GM19328 (cell line): ENCODE measurements at regions not wholly inside any gene's neighbourhood (a gene's known extent, or its start where the extent isn't known, plus 50 kb on each side); places are given as distances from the start of the nearest gene placed in this dataset.
"Not testable (repeated sequence)": the region's sequence is repeated elsewhere in the genome, so short reads cannot be mapped to it uniquely, and the experiment has no call there.

ENCODE experiments used
- ATAC-seq: cut with Tn5 transposase; IDR thresholded peaks from one replicate; pipeline ENCODE4 v1.9.1; 2021; ENCODE audit warnings: mild to moderate bottlenecking, moderate library complexity; ENCODE audit not compliant: unreplicated experiment

DNA sequence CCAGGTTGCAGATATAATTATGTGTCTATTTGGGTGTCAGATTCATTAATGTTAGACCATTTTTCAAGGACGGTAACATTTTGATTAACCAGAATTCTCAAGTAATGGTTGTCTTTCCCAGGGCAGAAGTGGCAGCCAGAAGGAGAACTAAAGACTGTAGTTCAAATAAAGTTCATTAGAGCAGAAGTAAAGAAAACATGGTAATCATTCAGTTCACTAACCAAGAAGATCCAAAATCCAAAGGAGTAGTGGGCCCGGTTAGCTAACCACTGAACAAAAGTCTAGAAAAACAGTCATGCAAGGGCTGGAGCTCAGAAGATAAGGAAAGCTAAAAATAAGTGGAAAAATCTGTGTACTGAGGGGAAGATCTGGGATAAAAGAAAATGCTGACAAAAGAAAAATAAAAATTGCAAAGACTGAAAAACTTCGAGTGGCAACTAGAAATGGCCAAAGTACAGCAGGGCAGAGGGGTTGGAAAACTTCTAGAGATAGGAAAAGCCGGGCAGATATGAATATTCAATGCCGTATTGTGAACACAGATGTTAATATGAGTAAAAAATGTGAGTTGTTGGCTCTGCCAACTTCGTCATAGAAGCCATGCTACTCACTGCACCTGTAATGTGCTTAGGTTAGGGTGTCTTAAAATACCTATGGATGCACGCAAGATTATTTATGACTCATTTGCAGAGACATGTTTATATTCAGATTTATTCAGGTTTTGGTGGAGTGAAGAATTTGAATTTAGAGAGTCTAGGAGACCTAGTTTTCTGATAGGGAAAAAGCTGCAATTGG lies 925.9 kb downstream of the LTN1 start:
- no peak for ATAC-seq

DNA sequence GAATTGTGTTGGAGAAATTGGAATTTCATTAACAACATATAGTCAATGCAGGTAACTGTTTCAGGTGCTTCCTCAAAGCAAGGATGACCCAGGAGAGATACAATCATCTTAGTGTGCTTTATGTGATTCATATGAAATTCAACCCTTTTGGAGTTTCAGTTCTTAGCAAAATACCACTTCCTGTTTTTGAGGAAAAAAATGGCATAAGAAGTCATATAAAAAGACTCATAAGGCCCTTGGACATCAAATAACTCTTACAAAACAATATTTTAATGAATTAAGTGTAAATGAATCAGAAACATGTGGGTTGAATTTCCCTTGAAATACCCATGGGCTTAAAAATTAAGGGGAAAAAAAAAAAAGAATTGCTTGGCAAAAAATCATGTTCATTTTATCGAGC lies 926.6 kb downstream of the LTN1 start:
- ATAC-seq: no peak

DNA sequence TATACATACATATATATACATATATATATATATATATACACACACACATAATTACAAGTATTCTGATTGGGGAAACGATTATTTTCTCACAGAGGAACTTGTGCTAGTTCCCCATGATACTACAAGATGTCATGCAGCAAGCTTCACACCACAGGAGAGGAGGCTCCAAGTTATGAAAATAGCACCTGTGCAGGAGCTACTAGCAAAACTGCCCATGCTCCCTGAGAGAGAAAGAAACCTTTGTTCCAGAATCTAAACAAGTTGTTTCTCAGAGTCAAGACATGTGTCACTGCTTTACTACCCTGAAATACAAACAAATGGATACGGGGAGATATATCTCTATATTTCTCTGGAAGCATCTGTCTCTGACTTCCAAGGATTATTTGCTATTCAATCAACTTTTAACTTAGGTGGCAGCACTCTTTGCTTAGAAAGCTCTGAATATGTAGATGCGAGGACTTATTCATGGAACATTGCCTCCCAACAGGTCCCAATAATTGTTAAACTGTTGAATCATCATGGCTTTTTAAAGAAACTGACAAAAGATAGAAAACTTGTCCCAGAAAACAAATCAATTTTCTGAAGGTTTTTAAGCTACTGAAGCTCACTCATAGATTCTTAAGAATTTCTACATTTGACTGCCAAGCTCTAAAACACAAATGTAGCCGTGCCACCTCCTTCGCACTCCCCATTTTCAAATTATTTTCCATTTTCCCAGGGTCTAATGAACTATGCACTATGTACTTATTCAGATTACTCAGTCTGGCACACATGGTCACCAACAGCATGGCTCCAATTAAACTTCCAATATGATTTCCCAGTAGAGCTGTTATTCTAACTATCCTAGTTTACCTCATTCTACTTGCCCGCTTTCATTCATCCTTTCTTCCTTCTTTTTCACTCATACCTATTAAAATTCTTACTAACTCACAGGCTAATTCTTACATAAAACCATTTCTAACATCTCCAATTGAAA lies 929.1 kb downstream of the LTN1 start:
- ATAC-seq: no peak

DNA sequence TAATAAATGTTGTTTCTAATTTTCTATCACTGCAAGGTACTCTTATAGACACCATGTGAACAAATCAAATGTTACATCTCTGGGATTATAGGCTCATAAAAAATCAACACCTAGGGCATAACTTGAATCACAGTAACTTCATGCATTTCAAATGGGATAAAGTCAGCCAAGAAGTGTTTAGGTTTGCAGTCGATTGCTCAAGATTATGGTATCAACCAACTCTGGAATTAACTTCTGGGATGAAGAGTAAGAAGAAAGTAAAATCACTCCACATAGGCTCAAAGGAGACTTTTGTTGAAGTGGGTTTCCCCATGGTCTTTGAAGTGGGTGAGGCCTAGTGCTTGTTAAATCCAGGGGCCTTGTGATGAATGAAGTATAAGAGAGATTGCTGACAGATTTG lies 939.7 kb downstream of the LTN1 start:
- not testable (repeated sequence) for ATAC-seq

DNA sequence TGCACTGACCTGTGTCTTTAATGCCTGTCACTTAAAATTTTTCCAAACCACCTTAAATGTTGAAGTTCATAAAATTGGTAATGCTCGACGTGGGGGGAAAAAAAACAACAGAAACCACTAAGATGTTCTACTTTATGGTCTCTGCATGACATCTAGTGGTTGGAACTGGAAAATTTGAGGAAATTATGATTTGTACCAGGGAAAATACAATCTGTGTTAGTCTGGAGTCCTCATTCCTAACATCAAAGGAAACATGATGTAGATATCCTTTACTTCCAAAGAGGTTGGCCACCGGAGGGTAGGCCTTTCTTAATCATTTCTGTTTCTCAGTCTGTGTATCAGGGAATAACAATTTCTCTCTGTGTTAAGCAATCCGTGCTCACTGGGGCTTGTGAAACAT lies 941.0 kb downstream of the LTN1 start:
- ATAC-seq: not testable (repeated sequence)

DNA sequence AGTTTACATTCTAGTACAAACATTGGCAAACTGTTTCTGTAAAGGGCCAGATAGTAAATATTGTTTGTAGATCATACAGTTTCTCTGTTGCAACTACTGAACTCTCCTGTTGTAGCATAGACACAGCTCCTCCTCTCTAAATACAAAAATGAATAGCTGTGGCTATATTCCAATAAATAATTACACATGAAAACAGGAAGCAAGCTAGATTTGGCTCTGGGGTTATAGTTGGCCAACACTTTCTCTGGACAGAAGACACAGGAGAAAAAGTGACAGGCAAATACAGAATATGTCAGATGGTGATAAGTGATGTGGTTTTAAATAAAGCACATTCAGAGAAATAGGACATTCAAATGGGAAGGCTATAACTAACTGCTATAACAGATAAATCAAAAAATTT lies 957.0 kb downstream of the LTN1 start:
- not testable (repeated sequence) for ATAC-seq

DNA sequence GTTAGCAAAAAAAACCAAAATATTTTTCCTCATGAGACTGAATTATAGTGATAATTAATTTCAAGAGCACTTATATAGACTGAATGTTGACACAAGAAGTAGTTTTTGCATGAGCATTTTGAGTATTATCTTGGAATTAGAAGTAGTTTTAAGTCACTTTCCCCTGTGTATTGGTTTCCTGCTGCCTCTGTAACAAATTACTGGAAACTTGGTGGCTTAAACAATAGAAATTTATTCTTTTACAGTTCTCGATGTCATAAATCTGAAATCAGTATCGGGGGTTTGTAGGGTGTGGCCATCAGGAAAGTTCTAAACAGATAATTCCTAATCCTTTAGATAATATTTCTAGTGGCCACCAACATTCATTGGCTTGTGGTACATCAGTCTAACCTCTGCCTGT lies 957.8 kb downstream of the LTN1 start:
- not testable (repeated sequence) for ATAC-seq

DNA sequence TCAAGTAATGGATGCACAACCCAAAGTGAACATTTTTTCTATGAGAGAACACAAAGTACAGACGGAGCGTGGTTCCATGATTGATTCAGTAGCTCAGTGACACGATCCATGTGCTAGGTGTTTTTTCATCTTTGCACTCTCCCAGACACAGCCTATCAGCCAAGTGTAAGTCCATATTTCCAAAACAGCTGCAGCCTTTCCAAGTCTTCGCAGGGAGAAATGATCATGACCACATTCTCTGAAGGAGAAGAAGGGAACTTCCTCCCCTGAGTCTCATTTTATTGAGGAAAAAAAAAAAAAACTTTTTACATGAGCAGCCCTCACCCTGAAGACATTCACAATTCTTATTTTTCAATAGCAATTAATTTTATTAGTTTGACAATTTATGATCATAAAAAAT lies 958.3 kb downstream of the LTN1 start:
- ATAC-seq: not testable (repeated sequence)

DNA sequence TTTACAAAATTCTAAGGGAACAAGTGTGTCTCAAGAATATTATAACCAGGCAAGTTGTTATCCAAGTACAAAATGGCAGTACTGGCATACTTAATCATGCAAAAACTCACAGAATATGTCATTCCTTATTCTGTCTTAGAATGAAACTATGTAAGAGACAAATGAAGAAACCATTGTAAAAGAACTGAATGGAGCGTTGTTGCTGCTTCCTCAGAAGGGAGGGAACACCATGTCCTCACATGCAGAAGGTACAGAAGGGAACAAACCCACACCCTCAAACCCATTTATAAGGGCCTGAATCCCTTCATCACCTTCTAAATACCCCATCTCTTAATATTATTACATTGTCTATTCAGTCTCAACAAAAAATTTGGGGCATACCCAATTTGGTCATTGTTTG lies 960.0 kb downstream of the LTN1 start:
- ATAC-seq: not testable (repeated sequence)

DNA sequence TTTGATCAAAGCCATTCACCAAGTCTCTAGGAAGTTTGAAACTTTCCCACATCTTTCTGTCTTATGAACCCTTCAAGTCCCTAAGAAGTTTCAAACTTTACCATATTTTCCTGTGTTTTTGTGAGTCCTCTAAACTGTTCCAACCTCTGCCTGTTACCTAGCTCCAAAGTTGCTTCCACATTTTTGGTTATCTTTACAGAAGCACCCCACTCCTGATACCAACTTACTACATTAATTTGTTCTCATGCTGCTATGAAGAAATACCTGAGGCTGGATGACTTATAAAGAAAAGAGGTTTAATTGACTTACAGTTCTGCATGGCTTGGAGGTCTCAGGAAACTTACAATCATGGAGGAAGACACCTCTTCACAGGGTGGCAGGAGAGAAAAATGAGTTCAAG lies 961.6 kb downstream of the LTN1 start:
- ATAC-seq: not testable (repeated sequence)

DNA sequence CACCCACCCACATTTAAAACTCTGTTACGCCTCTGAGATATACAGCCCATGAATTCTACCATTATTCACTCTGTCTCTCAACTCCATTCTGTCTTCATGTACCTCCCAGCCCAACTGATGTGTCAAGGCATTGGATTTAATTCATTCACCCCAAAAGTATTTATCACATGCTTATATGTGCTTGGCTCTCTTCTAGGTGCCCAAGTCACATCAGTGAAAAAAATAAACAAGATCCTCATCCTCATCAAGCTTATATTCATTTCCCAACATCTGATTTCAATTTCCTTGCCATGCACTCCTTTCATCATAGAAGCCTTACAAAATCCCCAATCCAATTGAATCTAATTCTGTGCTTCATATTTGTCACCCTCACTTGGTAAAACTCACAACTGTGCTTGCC lies 967.6 kb downstream of the LTN1 start:
- ATAC-seq: no peak

DNA sequence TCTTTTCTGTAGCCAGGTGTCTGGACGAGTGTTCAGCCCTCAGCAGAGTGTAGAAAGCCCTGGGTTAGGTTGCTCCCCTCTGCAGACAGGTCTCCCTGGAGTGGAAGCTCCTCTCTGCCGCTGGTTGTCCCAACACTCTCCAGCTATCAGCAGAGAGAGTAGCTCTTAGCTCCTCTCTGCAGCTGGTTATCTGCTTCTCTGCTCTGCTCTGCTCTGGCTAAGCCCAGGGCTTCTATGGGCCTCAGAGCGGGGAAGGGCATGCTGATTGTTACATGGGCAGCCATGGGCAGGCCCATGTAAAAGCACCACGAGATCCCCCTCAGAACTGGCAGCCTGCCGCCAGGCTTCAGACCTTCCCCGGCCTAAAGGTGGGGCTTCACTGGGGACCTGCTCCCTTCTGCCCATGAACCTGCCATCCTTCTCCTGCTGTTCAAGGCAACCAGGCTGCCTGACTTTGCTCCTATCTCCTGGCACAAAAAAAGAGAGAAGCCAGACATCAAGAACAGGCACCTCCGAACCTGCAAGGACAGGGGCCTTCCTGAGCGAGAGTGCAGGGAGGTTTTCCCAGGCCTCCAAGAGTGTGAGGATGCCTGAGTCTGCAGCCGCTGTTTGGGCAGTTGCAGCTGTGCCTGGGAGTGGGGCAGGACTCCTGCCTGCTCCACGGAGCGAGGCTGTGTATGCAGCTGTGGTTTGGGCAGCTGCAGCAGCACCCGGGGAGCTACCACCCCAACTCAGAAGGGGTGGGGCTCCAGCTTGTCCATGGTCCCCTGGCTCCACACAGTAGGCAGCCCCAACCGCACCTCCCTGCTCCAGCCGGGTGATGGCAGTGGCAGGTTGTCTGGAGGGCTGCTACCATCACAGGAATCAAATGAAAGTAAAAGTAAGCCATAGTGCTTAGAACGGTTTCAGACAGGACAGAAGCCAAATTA lies 973.7 kb downstream of the LTN1 start:
- no peak for ATAC-seq

DNA sequence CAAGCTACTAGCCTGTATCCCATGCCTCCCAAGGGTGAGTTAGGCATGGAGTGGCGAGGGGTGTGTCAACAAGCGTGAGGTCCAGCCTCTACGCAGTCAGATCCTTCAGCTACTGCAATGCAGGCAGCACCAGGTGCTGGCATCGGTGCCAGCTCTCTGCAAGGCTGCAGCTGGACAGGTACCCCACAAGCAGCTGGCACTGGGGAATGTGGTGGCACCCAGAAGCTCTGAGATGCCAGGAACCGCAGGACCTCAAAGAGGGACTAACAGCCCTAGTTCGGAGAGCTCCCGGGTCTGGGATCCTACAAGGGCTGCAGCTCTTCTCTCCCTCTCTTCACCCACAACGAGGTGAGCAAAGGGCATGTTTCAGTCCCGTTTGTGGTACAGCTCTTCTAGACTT lies 974.5 kb downstream of the LTN1 start:
- ATAC-seq: no peak

DNA sequence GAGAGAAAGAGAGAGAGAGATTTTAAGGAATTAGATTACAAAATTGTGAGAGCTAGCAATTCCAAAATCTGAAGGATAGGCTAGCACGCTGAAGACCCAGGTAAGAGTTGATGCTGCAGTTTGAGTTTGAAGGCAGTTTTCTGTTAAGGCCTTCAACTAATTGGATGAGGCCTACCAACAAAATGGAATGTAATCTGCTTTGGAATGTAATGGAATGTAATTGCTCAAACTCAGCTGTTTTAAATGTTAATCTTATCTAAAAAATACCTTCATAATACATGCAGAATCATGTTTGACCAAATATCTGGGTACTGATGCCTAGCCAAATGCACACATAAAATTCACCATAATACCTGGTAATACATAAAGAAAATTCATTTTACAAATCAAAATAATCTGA lies 976.1 kb downstream of the LTN1 start:
- ATAC-seq: no peak

DNA sequence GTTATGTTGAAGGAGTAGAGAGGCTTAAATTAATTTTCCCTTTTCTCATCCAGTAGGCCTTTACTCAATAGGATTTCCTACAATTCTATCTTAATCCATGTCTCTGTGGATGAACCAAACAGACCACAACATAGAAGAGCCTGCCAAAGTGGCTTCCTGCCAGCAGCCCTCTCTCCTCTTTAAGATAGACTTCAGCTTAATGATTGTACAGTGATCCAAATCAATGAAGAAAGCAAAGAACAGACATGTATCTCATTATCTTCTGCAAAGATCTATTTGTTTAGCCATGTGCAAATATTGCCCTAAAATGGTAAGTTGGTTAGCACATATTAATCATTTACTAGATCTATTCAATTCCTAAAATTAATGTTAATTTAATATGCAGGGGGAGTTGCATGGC lies 979.6 kb downstream of the LTN1 start:
- not testable (repeated sequence) for ATAC-seq

DNA sequence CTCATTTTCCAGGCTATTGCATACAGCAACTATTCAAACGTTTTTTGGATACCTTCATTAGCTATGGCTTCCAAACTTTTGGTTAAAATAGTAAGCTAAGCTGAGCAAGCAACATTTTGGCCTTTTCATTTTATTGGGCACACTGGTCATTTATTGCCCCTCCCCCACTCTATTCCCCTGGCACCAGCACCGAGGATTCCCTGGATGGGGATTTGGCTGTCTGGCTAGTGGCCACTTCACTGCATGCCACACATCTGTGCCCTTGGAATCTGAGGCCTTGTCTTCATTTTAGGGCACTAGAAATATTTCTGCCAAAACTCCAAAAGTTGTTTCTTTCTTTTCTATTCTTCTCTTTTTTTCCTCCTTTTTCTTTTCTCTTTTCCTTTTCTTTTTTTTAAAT lies 980.7 kb downstream of the LTN1 start:
- ATAC-seq: not testable (repeated sequence)

DNA sequence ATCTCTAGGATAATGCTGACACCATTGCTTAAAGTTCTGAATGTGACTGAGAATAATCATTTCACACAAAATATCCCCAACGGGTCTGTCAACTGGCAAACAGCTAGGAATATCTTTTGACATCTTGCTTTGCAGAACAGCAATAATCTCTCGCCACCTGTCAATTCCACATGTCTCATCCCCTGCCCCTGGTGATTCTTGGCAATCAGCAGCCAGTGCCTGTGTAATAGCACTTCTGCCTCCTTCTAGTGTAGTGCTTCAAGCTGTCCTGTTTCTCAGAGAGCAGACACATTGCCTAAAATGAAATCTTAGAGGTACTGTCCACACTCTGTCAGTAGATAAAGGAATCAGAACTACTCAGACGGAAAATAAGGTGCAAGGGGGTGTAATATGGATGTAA lies 984.4 kb downstream of the LTN1 start:
- ATAC-seq: not testable (repeated sequence)

DNA sequence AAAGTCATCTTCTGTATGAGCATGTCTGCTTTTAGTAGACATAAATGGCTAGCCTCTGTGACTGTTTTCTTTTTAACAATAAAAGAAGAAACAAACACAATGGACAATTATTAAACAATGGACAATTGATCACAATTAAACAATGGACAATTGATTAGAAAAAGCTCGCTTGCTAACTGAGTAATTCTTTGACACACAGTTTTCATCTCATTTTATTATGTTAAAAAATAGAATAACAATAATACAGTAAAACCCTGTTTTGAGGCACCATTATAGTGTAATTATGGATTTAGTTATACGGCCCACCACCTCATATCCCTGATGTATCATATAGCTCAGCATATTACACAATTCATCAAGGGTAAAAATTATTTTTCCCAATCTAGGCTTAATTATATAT lies 989.0 kb downstream of the LTN1 start:
- ATAC-seq: not testable (repeated sequence)

DNA sequence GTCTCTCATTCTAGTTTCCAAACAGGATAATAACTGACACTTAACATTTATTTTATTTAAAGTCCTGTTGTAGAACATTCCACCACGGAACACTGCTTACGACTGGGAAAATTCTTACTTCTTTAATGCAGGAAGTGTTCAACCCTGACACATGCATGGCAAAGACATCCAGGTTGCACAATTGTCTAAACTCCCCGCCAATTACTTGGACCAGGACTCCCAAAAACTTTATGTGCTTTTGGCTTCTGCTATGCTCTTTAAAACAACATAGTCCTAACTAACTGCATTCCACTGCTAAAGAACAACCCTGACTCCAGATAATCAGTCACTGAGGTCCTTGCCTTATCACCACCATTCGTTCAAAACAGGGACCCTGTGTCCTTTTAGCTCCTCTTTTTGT lies 995.8 kb downstream of the LTN1 start:
- not testable (repeated sequence) for ATAC-seq

DNA sequence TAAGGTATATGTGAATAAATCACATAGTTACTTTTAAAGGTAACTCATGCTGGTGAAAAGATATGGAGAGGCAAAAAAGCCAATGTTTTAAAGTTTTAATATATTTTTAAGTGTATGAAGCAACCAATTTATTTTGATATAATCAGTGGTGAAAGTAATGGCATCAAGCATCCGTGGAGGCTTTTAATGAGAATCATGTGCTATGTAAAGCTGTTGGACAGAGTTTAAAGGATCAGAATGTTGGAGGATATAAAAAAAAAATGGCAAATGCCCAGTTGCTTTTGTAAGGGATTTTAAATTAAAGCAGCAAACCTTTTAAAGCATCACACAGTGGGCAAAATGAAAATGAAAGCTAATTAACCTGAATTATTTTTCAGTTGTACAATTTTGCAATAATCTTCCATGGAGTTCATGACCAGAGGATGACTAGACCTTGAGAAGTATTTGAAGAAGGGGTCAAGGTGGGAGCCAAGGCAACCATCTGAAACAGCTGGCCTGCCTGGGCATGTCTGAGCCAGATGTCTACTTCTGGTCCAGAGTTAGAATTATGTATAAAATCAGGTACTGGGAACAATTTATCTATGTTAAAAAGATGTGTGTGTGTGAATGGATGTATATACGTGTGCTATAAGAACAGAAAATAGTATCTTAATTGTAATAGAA lies 1007.9 kb downstream of the LTN1 start:
- ATAC-seq: not testable (repeated sequence)
